ENCODE measurements at regions not wholly inside any gene's neighbourhood (a gene's known extent, or its start where the extent isn't known, plus 50 kb on each side); places are given as distances from the start of the nearest gene placed in this dataset.

GRCh38 chr2:56460508-56460907 lies 276.7 kb downstream of the CCDC85A start:
- TF ChIP-seq CTCF (IDR thresholded peaks at IDR 0.05) = no peak
- no peak for TF ChIP-seq POLR2A (IDR thresholded peaks at IDR 0.05)
